ENCODE measurements at regions not wholly inside any gene's neighbourhood (a gene's known extent, or its start where the extent isn't known, plus 50 kb on each side); places are given as distances from the start of the nearest gene placed in this dataset.

- TF ChIP-seq POLR2AphosphoS5 (IDR thresholded peaks at IDR 0.05) (no peak), CTCF (IDR thresholded peaks at IDR 0.05) (no peak)
Measured at GRCh38 chr20:51237791-51238190, 214.9 kb upstream of the KCNG1 start.
